HPDE6-E6E7 (cell line): ENCODE measurements at regions not wholly inside any gene's neighbourhood (a gene's known extent, or its start where the extent isn't known, plus 50 kb on each side); places are given as distances from the start of the nearest gene placed in this dataset.
A peak's percentile ranks its signal among the peaks of the same experiment; 100 is the strongest.
"Not testable (repeated sequence)": the region's sequence is repeated elsewhere in the genome, so short reads cannot be mapped to it uniquely, and the experiment has no call there.

Experiments
- DNase-seq: peaks from one replicate; pipeline ENCODE4 v3.0.0; 2011; ENCODE audit warnings: missing footprints; ENCODE audit errors: extremely low spot score

DNA sequence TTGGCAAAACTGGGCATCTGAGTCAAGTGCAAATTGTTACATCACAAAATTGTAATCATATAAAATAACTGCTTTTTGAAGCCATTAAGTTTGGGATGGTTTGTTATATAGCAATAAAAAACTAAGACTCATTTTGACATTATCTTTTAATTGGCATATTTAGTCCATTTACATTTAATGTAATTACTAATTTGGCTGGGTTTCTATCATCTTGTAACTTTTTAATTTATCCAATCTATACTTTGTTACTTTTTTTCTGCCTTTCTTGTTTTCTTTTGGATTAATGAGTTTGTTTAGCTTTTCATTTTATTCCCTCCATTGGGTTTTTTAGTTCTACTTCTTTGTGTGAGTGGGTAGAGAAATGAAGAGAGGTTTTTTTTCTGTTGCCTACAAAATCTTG lies 76.3 kb downstream of the DRAM2 start:
- DNase-seq: no peak

DNA sequence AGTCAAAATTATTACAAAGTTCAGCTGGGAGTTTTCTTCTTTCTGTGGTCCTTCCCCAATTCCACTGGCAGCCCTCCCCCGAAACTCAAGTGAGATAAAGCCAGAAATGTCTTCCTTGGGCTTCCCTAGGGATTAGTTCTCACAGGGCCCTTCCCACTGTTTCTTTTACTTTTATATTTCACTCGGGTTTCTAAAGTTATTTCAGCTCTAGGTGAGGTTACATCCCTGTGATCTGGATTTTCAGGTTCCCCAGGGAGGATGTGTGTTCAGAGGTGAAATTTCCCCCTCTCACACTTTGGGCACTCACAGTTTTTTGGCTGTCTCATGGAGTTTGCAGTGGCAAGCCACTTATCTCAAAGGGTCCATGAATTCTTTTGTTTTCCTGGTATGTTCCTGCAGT lies 77.3 kb downstream of the DRAM2 start:
- no peak for DNase-seq

DNA sequence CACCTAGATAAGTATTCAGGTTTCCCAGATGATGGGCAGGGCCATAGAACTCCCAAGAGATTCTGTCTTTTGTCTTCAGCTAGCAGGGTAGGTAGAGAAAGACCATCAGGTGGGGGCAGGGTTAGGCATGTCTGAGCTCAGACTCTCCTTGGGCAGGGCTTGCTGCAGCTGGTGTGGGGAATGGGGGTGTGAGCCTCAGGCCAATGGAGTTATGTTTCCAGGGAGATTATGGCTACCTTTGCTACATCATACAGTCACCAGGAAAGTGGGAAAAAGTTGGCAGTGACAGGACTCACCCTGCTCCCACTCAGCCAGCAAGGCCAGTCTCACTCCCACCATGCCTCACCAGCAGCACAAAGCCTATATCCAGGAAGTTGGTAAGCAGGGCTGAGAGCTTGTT lies 77.8 kb downstream of the DRAM2 start:
- no peak for DNase-seq

DNA sequence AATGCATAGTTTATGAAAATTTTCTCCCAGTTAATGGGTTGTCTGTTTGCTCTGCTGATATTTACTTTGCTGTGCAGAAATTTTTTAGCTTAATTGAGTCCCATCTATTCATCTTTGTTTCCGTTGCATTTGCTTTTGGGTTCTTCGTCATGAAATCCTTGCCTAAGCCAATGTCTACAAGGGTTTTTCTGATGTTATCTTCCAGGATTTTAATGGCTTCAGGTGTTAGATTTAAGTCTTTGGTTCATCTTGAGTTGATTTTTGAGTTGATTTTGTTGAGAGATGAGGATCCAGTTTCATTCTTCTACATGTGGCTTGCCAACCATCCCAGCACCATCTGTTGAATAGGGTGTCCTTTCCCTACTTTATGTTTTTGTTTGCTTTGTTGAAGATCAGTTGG lies 85.2 kb downstream of the DRAM2 start:
- no peak for DNase-seq

DNA sequence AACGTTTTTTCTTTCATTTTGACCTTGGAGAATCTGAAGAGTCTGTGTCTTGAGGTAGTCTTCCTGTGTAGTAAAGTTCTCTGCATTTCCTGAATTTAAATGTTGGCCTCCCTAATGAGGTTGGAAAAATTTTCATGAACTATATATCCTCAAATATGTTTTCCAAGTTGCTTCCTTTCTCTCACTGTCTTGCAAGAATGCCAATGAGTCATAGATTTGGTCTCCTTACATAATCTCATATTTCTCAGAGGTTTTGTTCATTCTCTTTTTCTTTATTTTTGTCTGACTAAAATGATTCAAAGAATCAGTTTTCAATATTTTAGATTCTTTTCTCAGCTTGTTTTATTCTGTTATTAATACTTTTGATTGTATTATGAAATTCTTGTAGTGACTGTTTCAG lies 87.6 kb downstream of the DRAM2 start:
- no peak for DNase-seq

DNA sequence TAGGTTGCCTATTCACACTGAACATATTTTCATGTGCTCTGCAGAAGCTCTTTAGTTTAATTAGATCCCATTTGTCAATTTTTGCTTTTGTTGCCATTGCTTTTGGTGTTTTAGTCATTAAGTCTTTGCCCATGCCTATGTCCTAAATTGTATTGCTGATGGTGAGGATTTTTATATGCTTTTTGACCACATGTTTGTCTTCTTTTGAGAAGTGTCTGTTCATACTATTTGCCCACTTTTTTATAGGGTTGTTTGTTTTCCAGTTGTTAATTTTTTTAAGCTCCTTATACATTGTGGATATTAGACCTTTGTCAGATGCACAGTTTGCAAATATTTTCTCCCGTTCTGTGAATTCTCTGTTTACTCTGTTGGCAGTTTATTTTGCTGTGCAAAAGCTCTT lies 84.5 kb upstream of the LRIF1 start:
- DNase-seq: not testable (repeated sequence)

DNA sequence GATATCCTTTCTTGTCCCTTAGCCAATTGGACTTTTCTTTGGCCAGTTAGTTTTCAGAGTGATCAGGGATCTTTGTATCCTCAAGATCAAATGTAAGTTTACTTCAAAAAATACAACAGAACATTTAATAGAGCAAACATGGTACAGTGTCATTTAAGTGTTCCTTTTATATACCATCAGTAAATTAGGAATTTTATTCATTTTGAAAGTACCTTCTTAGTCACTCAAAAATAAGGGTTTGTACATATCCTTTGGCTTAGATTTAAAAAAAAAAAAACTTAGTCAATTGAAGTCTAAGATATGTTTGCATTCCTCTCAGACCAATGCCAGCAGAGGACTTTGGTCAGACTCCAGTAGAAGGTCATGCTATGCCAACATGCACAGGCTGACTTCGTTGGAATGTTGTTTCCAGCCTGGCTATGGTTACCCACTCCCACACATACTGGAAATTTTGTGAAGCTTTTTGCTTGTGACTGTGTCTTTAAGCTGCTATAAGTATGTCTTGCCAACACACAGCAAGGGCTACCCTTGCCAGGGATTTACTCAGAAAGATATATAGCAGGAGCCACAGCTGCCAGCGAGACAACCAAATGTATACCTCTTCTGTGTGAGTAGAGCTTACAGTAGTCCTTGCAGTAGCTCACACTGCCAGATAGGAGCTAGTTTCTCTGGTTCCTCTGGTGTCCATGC lies 81.5 kb upstream of the LRIF1 start:
- DNase-seq: no peak

DNA sequence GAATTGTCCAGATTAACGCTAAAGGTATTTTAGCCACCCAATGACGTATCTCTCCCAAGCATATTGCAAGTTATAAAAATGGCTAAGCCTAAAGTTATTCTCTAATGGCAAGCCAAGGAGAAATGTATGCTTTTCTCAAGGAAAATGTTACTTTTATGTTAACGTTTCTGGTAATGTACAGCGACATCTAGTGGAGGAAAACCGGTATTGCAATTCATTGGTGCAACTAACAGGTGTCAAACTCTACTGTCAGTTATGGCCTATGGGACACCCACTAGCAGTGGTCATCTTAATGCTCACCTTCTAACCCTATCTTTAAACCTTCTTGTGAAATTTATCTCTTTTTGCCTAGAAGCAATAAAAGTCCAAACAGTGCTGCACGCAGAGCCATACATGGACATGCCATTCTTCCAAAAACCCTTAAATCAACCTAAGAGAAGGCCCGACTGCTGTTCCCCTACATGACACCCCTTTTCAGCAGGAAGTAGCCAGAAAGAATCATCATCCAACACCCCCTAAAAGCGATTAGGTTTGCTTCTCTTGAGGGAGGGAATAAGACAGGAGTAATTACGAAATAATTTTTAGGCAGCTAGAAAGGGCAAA lies 68.7 kb upstream of the LRIF1 start:
- no peak for DNase-seq

DNA sequence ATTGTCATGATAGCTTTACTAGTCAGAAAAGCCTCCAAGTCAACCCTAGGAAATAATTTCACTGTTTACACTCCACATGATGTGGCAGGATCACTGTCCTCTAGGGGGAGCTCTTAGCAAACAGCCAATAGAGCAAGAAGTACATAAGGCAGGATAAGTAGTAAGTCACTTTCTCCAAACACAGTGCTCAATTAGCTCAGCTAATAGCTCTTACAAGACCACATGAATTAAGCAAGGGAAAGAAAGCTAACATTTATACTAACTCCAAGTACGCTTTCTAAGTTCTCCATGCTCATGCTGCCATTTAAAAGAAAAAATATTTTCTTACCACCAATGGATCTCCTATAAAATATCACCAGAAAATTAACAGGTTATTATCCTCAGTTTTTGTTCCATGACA lies 66.9 kb upstream of the LRIF1 start:
- peak; percentile 17 for DNase-seq

DNA sequence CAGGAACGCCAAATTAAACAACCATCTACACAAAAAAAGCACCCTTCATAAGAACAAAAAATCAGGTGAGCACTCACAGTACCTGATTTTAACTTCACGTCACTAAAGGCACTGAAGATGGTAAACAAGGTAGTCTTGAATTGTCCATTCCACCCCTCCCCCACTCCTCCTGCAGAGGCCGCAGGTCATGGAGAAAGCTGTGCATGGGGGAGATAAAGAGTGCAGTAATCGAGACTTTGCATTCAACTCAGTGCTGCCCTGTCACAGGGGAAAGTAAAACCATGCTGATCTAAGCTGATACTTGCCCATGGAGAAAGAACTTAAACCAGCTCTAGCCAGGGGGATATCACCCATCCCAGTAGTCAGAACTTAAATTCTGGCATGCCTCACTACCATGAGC lies 61.4 kb upstream of the LRIF1 start:
- DNase-seq: no peak

DNA sequence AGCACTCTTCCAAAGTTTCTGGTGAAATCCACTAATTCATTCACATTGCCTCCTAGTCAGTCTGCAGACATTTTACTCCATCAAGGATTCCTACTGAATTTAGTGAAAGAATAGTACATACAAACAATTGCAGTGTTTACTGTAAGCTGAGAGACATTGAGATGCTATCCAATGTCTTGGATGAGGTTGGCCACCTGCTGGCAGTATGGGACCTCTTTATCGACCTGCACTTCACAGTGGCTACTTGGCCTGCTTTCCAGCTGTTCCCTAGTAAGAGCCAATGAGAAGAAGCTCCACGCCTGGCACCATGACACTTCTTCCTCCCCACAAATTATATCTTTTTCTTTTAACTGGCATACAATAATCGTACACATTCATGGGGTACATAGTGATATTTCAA lies 51.5 kb upstream of the LRIF1 start:
- DNase-seq: no peak
